AG10803 (cell line): ENCODE measurements at regions not wholly inside any gene's neighbourhood (a gene's known extent, or its start where the extent isn't known, plus 50 kb on each side); places are given as distances from the start of the nearest gene placed in this dataset.

Source experiments
- DNase-seq: peaks from one replicate; pipeline ENCODE4 v3.0.0; 2010; ENCODE audit warnings: low read depth
- H3K4me3 ChIP-seq: 2 replicates; pipeline ENCODE4 v1.5.1; 2011; ENCODE audit warnings: mild to moderate bottlenecking, low read length, control low read depth
- CTCF ChIP-seq: conservative IDR thresholded peaks from 2 replicates; pipeline ENCODE4 v1.5.1; 2011; ENCODE audit warnings: mild to moderate bottlenecking, low read length, control low read depth, inconsistent platforms

- DNase-seq, result no peak
- TF ChIP-seq CTCF, result no peak
- H3K4me3 ChIP-seq, result no peak overlapping the region
These were observed 829.0 kb upstream of the API5 start for GRCh38 chr11:42482822-42483221.

- no peak for DNase-seq
- no peak for TF ChIP-seq CTCF
- no peak overlapping the region for H3K4me3 ChIP-seq
These were observed 821.3 kb upstream of the API5 start for GRCh38 chr11:42490506-42490905.

GRCh38 chr11:42494459-42494858 is 817.3 kb upstream of the API5 start:
- no peak for DNase-seq
- no peak overlapping the region for H3K4me3 ChIP-seq
- no peak for TF ChIP-seq CTCF

GRCh38 chr11:42498971-42499370 is 812.8 kb upstream of the API5 start:
- DNase-seq, result no peak
- TF ChIP-seq CTCF, result no peak
- H3K4me3 ChIP-seq, result no peak overlapping the region

- DNase-seq, result no peak
- TF ChIP-seq CTCF, result no peak
- H3K4me3 ChIP-seq, result no peak overlapping the region
These were observed 809.6 kb upstream of the API5 start for GRCh38 chr11:42502151-42502550.

- DNase-seq, result peak; percentile 2
- no peak for TF ChIP-seq CTCF
- no peak overlapping the region for H3K4me3 ChIP-seq
These were observed 789.8 kb upstream of the API5 start for GRCh38 chr11:42521994-42522393.

- peak; percentile 66 for TF ChIP-seq CTCF
- DNase-seq, result peak; percentile 53
- no peak overlapping the region for H3K4me3 ChIP-seq
These were observed 787.1 kb upstream of the API5 start for GRCh38 chr11:42524534-42525227.
